Panc1 (cell line): ENCODE measurements at regions not wholly inside any gene's neighbourhood (a gene's known extent, or its start where the extent isn't known, plus 50 kb on each side); places are given as distances from the start of the nearest gene placed in this dataset.

Experiments used
- ATAC-seq: fragments of 200-7000 bp; cut with Tn5 transposase; 2 replicates; pipeline ENCODE4 v1.9.1; 2020; ENCODE audit warnings: mild to moderate bottlenecking, moderate library complexity
- BruUV-seq: library from RNA; stranded (reverse); fragments of 400-500 nt; replicated peaks from 2 replicates; lab custom pipeline; 2021; lab: Mats Ljungman, UMichigan
- CTCF ChIA-PET: fragments of 300-600 bp; sonication (Branson Sonifier 250); formaldehyde crosslinking; loops from one replicate; lab custom pipeline; 2022; ENCODE audit warnings: antibody characterized with exemption; lab: Charles Lee
- POLR2A ChIA-PET: fragments of 300-600 bp; sonication (Branson Sonifier 250); formaldehyde crosslinking; loops from one replicate; lab custom pipeline; 2022; ENCODE audit warnings: antibody characterized with exemption; lab: Charles Lee
- DNase-seq: peaks from one replicate; pipeline ENCODE4 v3.0.0-alpha.2; 2010; ENCODE audit warnings: low read depth, low spot score
- H3K27ac ChIP-seq: 2 replicates; pipeline ENCODE4 v1.5.1; 2011; ENCODE audit warnings: mild to moderate bottlenecking, low read length, inconsistent platforms
- H3K27me3 ChIP-seq: fragments of 200-500 bp; sonication (Bioruptor generic); 2 replicates; pipeline ENCODE4 v1.6.0; 2014; ENCODE audit warnings: low read length, inconsistent platforms; ENCODE audit not compliant: control insufficient read depth, insufficient read depth
- H3K36me3 ChIP-seq: fragments of 200-500 bp; sonication (Bioruptor generic); 2 replicates; pipeline ENCODE4 v1.5.1; 2014; ENCODE audit warnings: inconsistent platforms, mild to moderate bottlenecking, low read length, moderate library complexity; ENCODE audit not compliant: control insufficient read depth, insufficient read depth
- H3K4me1 ChIP-seq: 2 replicates; pipeline ENCODE4 v1.5.1; 2011; ENCODE audit warnings: inconsistent platforms, mild to moderate bottlenecking, low read length, moderate library complexity; ENCODE audit not compliant: control insufficient read depth, insufficient read depth
- H3K4me3 ChIP-seq, 2 experiments: 2 replicates each; pipeline ENCODE4 v1.5.1; 2011 to 2012; ENCODE audit warnings: low read depth in 2 of 2, low read length in 2 of 2, mild to moderate bottlenecking in 2 of 2, inconsistent platforms in 1 of 2, moderate library complexity in 1 of 2
- H3K9me3 ChIP-seq: fragments of 200-500 bp; sonication (Bioruptor generic); 2 replicates; pipeline ENCODE4 v1.5.1; 2014; ENCODE audit warnings: low read depth, mild to moderate bottlenecking, inconsistent platforms, low read length, moderate library complexity; ENCODE audit not compliant: control insufficient read depth, insufficient read depth
- POLR2AphosphoS5 ChIP-seq: IDR thresholded peaks from 2 replicates; pipeline ENCODE4 v1.6.1; 2012; ENCODE audit warnings: mild to moderate bottlenecking, low read depth, low read length, moderate library complexity
- REST ChIP-seq, 2 experiments: IDR thresholded peaks; 2 replicates each; pipeline ENCODE4 v1.6.1; 2011 to 2012; ENCODE audit warnings: low read depth in 2 of 2, control low read depth in 1 of 2, low read length in 1 of 2, mild to moderate bottlenecking in 1 of 2, moderate library complexity in 1 of 2; ENCODE audit not compliant: insufficient read depth in 1 of 2
- SIN3A ChIP-seq: IDR thresholded peaks from 2 replicates; pipeline ENCODE4 v1.6.1; 2012; ENCODE audit warnings: low read depth, mild to moderate bottlenecking, low read length, moderate library complexity, borderline replicate concordance; ENCODE audit not compliant: insufficient read depth
- TCF7L2 ChIP-seq: IDR thresholded peaks from 2 replicates; pipeline ENCODE4 v1.6.1; 2011; ENCODE audit warnings: mild to moderate bottlenecking, low read depth, low read length, inconsistent platforms
- in situ Hi-C: cut with HindIII; loops from 2 replicates; pipeline ENCODE4 v1.10.0; 2016; ENCODE audit warnings: low sequenced_read_pairs, low pct_unique_long_range_greater_than_20kb
- intact Hi-C: fragments of 100-400 bp; cut with micrococcal nuclease; formaldehyde crosslinking; loops from one replicate; pipeline ENCODE4 v1.10.0; 2022; ENCODE audit not compliant: unreplicated experiment
- TF ChIP-seq, protein P1 (sequence below): fragments of 450-650 bp; IDR thresholded peaks from 2 replicates; pipeline ENCODE4 v1.5.1; 2017; ENCODE audit warnings: mild to moderate bottlenecking

DNA sequence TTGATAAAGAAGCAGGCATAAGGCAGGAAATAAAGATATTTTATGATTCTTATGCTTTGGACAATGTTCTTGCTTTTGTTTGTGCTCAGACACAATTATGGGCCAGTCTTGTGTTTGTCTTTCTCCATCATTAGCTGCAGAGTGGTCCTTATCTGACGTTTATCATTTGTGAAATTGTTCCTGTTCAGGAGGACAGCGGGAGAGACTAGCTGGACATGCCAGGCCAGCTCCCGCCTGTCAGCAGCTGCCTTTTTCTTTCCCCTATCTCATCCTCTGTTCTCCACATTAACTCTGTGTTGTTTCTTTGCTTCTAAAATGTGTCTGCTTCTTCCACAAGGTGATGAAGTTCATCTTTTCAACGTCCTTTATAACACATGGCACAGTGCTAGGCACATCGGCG lies 333.5 kb downstream of the NPIPA8 start:
- intact Hi-C loops (no loop called here), in situ Hi-C loops (no loop called here)
- BruUV-seq = no TSS peak
- no peak overlapping the region for H3K27ac ChIP-seq
- no peaks in the 10 kb centered on the region for H3K4me1 ChIP-seq
- H3K4me3 ChIP-seq = no peak overlapping the region
- ATAC-seq (no peak), DNase-seq (no peak)
- TF ChIP-seq, protein P1, sequence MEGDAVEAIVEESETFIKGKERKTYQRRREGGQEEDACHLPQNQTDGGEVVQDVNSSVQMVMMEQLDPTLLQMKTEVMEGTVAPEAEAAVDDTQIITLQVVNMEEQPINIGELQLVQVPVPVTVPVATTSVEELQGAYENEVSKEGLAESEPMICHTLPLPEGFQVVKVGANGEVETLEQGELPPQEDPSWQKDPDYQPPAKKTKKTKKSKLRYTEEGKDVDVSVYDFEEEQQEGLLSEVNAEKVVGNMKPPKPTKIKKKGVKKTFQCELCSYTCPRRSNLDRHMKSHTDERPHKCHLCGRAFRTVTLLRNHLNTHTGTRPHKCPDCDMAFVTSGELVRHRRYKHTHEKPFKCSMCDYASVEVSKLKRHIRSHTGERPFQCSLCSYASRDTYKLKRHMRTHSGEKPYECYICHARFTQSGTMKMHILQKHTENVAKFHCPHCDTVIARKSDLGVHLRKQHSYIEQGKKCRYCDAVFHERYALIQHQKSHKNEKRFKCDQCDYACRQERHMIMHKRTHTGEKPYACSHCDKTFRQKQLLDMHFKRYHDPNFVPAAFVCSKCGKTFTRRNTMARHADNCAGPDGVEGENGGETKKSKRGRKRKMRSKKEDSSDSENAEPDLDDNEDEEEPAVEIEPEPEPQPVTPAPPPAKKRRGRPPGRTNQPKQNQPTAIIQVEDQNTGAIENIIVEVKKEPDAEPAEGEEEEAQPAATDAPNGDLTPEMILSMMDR = no peak
- TF ChIP-seq TCF7L2 = no peak
- TF ChIP-seq REST (IDR thresholded peaks at IDR 0.05; ENCODE audit: insufficient read depth in 1 of 2, low read depth in 2 of 2, low read length in 1 of 2) = no peak
- no peak for TF ChIP-seq SIN3A
- TF ChIP-seq POLR2AphosphoS5 = no peak
- H3K36me3 ChIP-seq = no peaks in the 10 kb centered on the region
- H3K9me3 ChIP-seq = no peaks in the 10 kb centered on the region
- no peaks in the 10 kb centered on the region; the same call in 1 of the 2 replicates for H3K27me3 ChIP-seq
- POLR2A ChIA-PET = no interaction called here
- CTCF ChIA-PET = interaction anchor here (0.6 kb wide), 1 partner anchor 494 kb away, joined by 3 read pairs; no protein-coding TSS in a partner anchor

GRCh38 chr16:17998996-17999395 lies 337.5 kb downstream of the NPIPA8 start:
- intact Hi-C loops = no loop called here
- no peaks in the 10 kb centered on the region for H3K36me3 ChIP-seq
- no peaks in the 10 kb centered on the region for H3K4me1 ChIP-seq
- in situ Hi-C loops = no loop called here
- H3K27me3 ChIP-seq = 0 out of 2 replicates have a peak, but pooled peaks cover 4% of the 10 kb centered on the region
- DNase-seq (no peak), ATAC-seq (no peak)
- H3K4me3 ChIP-seq = no peak overlapping the region
- H3K27ac ChIP-seq = no peak overlapping the region
- no peaks in the 10 kb centered on the region for H3K9me3 ChIP-seq
- BruUV-seq = no TSS peak
- ChIA-PET POLR2A (no interaction called here), CTCF (no interaction called here)
- TF ChIP-seq REST (IDR thresholded peaks at IDR 0.05; ENCODE audit: insufficient read depth in 1 of 2, low read depth in 2 of 2, low read length in 1 of 2) = no peak
- no peak for TF ChIP-seq TCF7L2
- no peak for TF ChIP-seq SIN3A
- TF ChIP-seq POLR2AphosphoS5 = no peak
- TF ChIP-seq, protein P1 = no peak
